GM18508 (cell line): ENCODE measurements at regions not wholly inside any gene's neighbourhood (a gene's known extent, or its start where the extent isn't known, plus 50 kb on each side); places are given as distances from the start of the nearest gene placed in this dataset.

Source experiments
- ATAC-seq: cut with Tn5 transposase; IDR thresholded peaks from one replicate; pipeline ENCODE4 v1.9.1; 2021; ENCODE audit warnings: moderate number of reproducible peaks; ENCODE audit not compliant: insufficient read depth, unreplicated experiment

DNA sequence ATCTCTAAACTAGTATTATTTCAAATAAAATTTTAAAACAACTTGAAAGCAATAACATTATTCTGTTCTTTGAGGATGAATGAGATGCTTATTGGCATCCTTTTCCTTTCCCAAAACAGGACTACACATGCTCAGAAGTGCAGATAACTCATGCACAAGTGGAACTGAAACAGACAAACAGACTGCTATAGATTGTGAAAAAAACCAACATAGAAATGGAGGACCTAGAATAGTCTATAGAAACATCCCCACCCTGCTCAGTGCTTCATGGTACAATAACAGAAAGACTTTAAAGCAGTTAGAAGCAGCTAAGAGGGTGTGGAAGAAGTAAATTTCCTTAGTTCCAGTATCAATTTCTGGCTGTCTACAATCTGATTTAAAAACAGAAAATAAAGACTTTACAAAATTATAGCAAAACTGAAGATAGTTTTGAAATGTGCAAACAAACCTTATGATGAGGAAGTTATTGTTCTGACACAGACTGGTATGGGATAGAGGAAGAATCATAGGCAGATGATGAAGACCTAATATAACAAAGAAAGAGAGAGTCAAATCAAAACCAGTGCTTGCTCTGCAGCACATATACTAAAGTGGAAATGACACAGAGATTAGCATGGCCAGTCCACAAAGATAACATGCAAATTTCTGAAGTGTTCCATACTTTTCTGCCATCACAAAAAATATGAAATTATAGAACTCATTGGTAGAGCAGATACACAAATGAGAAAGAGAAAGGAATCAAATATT is 1025.4 kb downstream of the SQOR start:
- no peak for ATAC-seq

DNA sequence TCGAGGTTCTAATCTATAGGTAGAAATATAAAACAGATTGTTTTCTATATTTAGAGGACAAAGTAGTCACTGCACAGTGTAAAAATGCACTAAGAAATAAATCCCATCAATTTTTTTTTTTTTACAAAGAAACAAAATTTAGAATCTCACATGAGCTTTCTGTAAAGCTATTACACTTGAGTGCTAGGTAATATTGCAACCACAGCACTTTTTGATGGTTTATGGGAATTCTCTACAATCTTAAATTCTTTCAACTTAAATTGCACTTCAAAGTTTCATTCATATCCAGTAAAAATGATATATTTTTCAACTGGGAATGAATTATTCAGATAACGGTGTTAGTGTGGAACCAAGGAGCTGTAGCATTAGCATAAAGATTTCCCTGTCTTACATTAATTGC is 1035.4 kb downstream of the SQOR start:
- ATAC-seq: no peak

DNA sequence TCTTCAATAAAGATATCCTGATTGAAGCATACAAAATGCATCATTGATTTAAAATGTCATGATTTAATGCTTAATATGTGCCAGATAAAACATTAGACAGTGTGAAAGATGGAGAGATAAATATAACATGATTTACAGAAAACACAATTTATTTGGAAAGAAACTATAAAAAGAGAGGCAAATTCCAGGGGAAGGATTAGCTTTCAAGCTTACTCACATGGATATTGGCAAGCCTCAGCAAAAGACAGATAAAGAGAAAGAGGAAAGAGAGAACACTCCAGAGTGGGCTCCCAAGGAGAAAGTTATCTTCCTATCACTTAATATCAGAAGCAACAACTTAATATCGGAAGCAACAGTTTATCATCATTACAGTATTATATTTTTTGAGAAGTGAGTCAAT is 1036.5 kb downstream of the SQOR start:
- no peak for ATAC-seq

DNA sequence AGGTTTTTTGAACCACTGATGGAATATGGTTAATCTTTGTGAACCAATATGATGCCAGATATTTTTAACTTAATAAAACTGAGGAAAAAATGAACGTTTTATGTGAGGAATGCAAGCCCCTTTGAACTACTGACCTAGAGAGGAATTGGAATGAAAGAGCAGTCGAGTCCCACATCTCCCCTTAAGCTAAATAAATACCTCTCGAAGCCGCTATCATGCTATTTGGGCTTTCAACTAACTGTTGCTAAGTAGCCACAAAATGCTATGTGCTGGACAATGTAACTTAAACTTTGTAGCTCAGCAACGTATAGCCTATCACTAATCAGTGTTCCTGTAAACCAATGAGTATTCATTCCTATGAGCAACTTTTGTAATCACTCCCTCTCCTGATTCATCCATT is 1037.2 kb downstream of the SQOR start:
- no peak for ATAC-seq

DNA sequence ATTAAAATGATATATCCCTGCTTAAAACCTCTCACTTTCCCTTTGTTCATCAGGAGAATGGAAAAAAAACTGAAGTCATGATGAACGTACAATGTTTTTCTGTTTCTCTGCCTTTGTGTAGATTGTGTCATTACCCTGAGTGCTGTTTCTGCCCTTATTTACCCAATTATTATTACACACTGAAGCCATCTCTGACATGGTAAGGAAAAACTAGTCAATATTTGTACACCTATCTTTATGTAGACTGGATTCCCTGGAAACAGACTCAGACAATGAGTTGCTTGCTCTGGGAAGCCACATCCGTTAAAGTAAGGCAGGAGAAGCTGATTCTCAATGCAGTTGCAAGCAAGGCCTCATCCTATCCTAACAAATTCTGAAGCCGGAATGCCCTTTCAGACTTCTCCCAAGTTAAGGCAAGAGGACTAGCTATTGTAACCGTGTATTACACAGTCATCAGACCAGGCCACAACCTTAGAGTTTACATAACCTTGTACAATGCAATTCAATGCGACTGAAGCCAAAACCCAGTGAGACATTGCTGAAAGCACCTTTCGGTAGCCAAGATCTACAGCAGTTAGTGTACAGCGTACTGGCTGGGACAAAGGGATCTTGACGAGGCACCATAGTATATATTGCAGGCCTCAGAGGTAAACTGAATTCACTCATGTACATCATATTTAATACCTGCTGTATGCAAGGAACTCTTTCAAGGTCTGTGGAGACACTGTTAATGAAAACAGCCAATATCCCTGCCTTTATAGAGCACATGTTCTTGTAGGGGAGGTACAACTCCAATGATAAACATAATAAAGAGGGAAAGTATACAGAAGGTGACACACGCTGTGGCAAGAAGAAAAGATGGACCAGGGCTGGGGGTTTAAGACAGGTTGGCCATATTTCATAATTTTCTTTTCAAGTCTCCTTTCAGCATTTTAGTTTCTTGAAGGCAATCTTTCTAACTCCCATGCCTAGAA is 1040.8 kb upstream of the SEMA6D start:
- ATAC-seq: no peak

DNA sequence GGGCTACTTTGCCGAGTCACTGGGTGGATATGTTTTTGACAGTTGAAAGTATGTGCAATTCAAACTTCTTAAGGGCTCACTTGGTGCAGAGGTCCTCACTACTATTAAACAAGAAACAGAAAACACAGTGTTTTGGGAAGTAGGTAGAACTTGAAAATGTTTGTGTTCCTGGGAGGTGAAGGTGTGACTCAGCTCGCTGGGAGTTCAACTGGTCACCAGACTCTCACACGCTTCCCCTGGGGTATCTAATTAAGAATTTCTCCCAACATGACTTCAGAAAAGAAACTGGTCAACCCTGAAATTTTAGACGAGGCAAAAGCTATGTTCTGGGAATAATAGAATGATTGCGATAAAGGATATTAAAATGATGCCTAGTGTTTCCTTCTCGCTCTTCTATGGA is 1039.8 kb upstream of the SEMA6D start:
- ATAC-seq: no peak

DNA sequence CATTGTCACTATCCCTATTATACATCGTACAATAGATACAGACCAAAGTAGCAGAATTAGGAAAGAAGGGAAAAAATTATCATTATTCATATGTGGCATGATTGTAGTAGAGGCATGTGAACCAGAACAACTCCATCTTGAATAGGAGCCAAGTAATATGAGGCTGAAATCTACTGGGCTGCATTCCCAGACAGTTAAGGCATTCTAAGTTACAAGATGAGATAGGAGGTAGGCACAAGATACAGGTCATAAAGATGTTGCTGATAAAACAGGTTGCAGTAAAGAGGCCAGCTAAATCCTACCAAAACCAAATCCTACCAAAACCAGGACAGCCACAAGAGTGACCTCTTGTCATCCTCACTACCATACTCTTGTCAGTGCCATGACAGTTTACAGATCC is 1035.4 kb upstream of the SEMA6D start:
- no peak for ATAC-seq

DNA sequence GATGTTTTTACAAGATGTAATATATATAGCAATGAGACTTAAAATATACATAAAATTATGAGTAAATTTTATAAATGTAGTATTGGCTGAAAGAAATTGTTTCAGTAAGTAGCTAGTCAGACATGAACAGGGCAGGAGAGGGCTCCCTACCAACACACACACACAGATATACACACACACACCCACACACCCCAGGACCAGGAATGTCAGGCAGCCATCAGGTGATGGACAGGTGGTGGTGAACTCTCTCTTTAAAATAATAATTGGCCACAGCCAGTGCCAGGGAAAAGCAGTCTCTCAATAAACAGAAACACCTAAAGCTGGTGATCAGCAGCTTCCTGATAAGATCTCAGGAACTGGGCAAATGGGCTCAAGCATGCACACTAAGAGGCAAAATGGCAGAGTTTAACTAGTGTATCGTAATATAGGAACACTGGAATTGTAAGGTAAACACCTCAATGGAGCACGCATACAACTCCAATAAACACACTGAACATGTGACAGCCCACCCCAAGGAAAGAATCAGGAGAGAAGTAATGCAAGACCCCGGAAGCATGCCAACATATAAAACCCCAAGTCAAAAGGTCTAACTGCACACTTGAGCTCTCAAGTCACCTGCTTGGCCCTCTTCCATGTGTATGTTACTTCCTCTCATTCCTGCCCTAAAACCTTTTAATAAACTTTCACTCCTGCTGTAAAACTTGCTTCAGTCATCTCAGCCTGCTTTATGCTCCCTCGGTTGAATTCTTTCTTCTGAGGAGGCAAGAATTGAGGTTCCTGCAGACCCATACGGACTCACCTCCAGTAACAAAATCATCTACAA is 1034.1 kb upstream of the SEMA6D start:
- no peak for ATAC-seq

DNA sequence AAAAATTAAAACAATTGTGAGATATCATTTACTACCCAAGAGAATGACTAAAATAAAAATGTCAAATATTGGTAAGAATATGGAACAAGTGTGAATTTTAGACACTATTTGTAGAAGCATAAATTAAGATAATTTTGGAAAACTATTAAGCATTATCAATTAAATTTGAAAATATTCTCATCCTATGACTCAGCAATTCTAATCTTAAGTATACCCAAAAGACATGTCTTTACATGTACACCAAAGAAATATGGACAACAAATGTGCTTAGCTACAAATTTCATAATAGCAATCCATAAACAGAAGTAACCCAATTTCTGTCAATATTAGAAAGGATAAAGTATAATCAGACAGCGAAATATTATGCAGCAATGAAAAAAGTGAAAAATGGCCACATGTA is 1032.2 kb upstream of the SEMA6D start:
- ATAC-seq: no peak

DNA sequence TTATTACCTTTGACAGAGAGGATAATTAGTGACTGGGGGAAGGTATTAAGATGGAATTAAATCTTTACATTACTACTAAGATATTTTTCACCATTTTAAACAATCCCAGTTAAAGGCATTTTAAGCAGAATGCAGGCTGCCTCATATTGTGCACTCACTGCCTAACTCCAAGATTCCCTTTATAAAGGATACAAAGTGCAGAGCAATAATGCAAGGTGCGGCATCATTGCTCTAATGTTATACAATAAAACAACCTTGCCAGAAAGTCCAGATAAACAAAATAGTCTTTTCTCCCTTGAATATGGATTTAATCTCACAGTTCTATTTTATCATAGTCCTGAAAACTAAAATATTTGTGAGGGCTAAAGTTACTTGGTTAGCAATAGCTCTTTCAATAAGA is 1031.6 kb upstream of the SEMA6D start:
- no peak for ATAC-seq

DNA sequence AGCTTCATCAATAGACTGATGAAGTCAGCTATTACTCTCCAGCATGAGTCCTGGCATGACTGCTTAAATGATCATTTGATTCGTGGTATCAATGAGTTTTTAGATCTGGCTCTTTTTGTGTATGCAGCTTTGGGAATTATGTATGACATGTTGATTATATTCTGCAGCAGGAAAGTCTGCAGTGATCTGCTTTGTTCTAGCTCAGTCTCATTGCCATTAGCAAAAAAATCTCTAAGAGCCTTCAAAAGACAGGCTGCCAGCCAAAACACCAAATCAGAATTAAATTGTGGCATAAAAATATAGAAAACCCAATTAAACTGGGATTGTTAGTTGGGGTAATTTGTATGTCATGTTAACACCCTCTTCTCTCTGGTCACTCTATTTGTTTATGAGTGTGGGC is 1021.0 kb upstream of the SEMA6D start:
- no peak for ATAC-seq

DNA sequence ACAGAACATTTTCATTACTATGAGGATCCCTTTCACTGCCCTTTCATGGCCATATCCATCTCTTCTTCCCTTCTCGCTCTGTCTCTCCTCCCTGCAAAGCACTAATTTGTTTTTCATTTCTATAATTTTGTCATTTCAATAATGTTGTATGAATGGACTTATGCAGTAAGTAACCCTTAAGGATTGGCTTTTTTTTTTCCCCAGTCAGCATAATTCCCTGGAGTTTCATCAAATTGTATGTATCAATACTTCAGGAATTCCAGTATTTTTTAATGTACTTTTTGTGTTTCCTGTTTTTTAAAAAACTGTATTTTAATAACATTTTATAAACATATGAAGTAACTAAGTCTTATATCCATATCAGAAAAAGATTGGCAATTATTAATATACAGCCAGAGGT is 1016.0 kb upstream of the SEMA6D start:
- ATAC-seq: no peak

DNA sequence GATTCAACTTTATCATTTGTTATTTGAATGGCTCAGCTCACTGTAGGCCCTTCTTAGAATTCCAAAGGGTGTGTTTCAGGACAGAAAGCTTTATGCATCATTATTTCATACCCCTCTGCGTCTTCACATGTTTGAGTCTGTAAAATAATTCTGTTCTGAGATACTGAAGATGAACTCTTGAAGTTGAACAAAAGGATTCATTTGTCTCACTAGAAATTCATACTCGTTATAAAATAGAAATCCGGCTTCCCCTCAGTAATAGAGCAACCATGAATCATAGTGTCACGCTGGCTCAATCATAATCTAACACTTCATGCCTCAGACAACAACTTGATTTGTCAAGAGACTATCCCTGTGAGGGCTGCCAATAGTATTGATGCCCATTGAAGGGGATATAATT is 1015.4 kb upstream of the SEMA6D start:
- ATAC-seq: no peak

DNA sequence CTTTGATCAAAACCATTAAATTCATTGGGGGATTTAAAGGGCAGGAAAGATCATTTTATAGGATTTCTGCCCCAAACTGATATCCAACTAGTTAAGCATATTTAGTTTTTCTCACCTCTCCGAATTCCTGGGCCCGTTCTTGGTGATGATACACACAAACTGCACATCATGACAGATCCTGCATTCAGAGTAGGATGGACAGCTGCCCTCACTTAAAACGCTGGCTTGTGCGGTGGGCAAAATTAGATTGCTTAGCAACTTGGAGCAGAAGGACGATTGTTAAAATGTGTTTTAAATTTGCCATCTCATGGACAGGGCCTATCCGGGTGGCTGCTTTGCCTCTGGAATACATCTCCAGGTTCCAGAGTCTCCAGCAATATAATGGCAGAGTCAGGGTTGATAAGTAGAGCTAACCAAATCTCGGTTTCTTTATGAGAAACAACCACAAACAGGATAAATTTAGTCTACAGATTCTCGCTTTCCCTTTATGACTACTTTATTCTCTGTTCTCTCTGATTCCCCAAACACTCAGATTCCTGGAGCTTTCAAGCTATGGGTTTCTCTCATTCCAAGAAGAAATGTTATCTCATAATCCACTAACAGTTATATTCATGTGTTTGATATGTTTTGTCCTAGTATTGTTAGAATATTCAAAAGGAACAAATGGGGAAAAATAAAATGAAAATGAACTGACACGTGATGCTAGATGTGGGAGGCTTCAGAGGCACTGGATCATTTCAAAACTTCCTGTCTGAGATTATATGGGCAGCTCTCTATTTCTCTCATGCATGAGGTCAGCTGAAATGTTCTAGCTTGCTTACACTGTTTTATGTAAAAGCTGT is 1014.1 kb upstream of the SEMA6D start:
- ATAC-seq: no peak

DNA sequence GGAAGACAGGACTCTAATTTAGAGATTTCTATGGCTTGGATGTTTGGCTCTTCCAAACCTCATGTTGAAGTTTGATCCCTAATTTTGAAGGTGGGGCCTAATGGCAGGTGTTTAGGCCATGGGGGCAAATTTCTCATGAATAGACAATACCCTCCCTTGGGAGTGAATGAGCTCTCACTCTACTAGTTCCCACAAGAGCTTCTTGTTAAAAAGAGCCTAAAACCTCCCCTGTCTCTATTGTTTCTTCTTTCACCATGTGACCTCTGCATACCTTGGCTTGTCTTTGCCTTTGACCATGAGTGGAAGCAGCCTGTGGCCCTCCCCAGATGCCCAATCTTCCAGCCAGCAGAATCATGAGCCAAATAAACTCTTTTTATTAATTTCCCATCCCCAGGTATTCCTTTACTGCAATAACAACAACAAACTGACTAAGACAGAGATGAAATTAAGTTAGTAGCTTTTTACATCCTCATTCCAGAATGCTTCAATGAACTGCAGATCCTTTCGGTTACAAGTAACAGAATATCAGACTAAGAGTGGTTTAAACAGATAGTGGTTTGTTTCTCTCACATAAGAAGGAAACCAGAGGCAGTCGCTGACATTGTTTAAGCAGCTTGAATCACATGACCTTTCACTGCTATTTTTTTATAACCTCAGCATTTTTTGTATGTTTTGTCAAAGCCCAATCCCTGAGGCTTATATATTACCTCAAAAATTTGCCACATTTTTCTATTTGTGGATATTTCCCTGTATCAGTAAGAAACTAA is 1013.3 kb upstream of the SEMA6D start:
- no peak for ATAC-seq

DNA sequence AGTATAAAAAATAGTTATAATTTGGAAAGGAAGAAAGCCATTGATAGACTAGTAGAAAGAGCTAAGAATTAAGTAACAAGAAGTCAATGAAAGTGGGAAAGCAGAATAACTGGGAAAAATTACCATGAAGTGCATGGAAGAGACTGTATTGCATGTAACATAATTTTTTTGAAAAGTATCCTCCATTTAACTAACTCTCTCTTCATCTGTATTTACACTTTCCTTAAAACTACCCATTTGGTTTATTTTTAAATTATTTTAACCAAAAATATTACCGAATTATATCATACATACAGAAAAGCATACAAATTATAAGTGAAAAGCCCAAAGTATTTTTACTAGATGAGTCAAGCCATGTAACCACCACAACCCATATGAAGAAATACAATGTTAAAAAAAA is 1009.9 kb upstream of the SEMA6D start:
- no peak for ATAC-seq

DNA sequence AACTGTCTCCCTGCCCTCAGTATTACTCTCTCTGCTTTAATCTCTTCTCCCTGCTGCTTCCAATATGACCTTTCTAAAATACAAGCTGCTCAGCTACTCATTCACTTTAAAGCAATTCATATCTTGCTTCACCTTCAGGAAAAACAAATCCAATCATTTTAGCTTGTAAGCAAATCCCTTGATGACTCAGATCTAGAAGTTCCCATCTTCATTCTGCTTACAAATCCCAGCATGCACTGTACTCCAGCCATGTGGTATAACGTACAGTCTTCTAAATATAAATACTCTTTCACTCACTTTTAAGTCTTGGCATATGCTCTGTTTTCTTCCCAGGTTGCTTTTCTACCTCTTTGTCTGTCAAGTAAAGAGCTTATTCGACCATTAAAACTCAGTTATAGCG is 1009.1 kb upstream of the SEMA6D start:
- no peak for ATAC-seq

DNA sequence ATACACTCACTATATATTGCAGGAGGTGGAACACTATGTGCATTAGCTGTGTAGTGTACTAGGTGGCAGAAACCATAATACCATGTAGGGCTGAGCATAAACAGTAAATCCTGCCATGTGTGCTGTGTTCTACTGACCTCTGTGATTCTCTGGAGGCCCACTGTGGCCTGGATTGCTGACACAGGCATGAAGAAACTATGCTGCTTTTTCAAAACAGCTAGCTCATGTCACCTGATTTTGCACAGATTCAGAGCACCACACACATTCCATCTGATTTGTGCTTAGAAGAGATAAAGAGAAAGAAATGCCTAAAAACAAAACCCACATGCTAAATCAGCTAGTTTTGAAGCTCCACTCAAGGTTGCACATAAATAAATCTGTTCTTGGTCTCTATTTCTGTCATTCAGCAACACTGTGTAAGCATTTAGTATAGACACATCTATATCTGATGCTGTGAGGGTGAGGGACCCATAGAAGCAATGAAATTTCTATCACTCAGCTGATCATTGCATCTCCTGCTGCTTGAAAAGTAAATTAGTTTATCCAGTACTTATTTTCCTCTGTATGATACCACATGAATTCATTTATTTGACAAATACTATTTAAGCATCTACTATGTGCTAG is 1007.7 kb upstream of the SEMA6D start:
- no peak for ATAC-seq
